HG03139 (cell line): ENCODE measurements at regions not wholly inside any gene's neighbourhood (a gene's known extent, or its start where the extent isn't known, plus 50 kb on each side); places are given as distances from the start of the nearest gene placed in this dataset.

Experiments used
- ATAC-seq: cut with Tn5 transposase; IDR thresholded peaks from one replicate; pipeline ENCODE4 v1.9.1; 2021; ENCODE audit not compliant: unreplicated experiment

- no peak for ATAC-seq
Measured at GRCh38 chr13:55394470-55394869, 1746.2 kb upstream of the PRR20A start.

GRCh38 chr13:55402870-55403269, 1737.8 kb upstream of the PRR20A start:
- no peak for ATAC-seq

DNA sequence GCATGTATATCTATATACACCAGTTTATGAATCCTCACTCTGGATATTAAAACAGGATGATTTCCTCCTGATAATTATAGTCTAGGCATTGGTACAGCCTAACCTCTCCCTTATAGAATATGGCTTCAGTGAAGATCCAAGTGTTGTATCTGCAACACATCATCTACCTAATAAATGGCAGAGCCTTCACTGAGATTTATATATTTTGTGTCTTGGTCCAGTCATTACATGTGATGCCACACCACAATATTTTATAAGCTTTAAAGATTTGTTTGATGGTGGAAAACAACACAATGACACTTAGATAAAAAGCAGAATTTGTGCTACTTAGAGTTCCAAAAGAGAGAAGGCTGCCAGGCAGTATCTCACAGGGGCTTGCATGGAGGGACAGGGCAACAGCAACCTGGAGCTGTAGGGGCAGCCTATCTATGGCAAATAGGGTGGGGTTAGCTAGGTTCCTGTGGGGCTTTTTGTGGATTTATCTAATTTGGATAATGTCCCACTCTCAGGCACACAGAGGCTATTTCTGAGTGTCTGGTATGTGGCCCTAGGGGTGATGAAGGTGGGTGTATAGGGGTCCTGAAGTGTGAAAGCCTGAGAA, 1736.7 kb upstream of the PRR20A start:
- no peak for ATAC-seq

DNA sequence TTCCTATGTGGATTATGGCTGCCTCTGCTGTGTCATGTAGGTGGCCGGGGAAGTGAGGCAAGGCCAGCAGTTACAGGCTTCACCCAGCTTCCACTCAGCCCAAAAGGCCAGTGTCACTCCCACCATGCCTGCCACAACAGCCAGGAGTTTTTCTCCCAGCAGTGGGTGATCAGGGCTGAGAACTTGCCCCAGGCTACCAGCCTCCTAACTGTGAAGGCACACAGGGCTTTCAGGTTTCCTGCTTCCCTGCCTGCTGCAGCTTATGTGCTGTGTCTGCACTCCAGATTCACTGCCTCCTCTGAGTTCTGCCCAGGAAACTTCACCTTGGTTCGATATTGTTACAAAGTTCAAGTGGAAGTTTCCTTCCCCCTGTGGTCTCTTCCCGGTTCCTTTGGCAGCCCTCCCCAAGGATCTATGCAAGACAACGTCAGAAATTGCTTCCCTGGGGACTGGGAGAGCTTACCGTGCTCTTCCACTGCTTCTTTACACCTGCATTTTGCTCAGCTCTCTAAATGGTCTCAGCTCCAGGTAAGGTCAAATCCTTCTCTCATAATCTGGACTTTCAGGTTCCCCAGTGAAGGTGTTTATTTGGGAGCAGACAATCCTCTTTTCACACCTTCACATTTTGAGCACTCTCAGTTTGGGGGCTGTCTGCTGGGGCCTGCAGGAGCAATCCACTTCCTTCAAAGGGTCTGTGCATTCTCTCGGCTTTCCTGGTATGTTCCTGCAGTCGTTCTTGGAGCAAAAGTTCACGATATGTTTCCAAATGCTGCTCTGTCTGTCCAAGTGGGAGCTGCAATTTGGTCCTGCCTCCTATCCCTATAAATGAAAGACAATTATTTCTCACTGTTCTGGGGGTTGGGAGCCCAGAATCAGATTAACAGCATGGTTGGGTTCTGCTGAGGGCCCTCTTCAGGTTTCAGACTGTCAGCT, 1730.1 kb upstream of the PRR20A start:
- no peak for ATAC-seq

GRCh38 chr13:55418095-55418494, 1722.6 kb upstream of the PRR20A start:
- ATAC-seq = no peak

GRCh38 chr13:55432814-55433213, 1707.9 kb upstream of the PRR20A start:
- no peak for ATAC-seq

DNA sequence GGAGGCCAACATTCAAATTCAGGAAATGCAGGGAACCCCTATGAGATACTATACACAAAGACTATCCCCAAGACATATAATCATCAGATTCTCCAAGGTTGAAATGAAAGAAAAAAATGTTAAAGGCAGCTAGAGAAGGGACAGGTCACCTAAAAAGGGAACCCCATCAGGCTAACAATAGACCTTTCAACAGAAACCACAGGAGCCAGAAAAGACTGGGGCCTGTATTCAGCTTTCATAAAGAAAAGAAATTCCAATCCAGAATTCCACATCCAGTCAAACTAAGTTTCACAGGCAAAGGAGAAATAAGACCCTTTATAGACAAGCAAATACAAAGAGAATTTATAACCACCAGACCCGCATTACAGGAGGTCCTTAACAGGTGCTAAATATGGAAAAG, 1703.6 kb upstream of the PRR20A start:
- ATAC-seq = no peak

- no peak for ATAC-seq
Measured at GRCh38 chr13:55439450-55439849, 1701.3 kb upstream of the PRR20A start.

DNA sequence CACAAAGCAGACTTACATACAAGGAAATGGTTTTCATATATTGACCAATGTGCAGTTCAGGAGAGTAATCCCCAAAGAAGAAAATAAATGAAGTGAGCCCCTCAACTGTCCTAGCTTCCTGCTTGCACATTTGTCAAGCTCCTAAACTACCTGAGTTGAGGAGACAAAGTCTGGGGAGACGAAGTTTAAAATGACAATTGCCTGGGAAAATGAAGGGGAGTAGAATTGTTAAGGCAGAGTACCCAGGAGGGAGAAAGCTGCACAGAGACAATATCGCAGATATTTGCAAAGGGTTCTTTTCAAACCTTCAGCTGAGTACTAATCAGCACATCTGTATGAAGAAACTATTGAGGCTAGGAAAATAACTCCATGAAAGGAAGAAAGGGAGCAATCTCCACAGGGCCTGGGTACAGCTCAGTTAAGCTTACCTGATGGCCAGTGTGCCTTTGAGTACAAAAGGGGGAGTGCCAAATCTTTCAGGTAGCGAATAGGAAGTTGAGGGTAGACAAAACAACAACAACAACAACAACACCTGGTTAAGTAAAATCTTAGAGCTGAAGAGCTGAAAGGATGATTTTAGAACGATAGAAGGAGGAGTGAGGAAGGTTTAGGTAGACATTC, 1700.1 kb upstream of the PRR20A start:
- ATAC-seq = no peak

DNA sequence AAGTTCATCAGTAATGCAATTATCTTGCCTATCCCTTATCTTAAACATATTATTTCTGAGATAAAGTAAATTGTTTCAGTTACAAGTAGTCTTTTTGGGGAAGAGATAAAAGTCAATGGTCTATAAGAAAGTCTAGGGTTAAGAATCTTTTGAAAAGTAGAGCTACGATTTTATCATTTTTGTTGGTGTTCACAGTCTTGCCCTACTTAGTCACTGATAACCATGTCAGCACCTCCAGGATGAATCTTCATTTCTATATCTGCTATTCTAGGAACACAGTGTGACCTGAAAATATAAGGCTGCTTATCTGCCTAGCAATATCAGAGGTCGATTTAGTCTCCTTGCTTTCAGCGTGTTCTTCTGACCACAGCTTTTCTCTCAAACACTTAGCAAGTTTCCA, 1676.5 kb upstream of the PRR20A start:
- ATAC-seq = no peak

GRCh38 chr13:55467476-55467875, 1673.2 kb upstream of the PRR20A start:
- ATAC-seq = no peak

GRCh38 chr13:55483626-55484158, 1657.0 kb upstream of the PRR20A start:
- no peak for ATAC-seq

DNA sequence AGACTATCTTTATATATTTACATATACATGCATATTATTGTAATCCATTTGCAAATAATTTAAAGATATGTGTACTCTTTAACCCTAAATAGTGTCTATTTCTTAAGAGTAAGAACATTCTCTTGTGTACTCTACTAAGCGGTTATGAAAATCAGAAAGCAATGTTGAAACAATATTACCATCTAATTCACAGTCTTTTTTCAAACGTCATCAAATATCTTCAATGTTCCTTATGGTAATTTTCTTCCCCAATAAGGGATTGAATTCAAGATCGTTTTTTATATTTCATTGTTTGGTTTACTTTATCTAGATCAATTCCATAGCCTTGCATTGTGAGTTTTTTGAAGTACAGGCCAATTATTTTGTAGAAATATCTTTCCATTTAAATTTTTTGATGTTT, 1647.4 kb upstream of the PRR20A start:
- ATAC-seq = no peak

- ATAC-seq = no peak
Measured at GRCh38 chr13:55497486-55497885, 1643.2 kb upstream of the PRR20A start.

GRCh38 chr13:55500694-55501093, 1640.0 kb upstream of the PRR20A start:
- ATAC-seq = no peak

DNA sequence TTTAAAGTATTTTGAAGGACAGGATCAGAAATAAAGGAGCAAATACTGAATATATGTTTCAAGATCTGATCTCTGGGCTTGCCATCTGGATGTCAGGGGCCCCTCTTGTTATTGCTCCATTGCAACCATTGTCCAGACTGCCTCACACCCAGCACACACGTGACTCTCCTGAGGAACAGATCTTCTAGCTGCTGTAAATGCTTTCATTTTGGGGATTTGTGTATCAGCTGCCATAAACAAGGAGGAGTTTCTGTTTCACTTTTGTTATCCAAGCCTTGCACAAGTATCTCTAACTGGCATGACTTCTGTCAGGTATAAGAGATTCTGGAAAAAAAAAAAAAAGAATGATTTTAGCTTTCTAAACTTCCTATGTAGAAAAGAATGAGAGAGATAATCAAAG, 1624.1 kb upstream of the PRR20A start:
- ATAC-seq = no peak

DNA sequence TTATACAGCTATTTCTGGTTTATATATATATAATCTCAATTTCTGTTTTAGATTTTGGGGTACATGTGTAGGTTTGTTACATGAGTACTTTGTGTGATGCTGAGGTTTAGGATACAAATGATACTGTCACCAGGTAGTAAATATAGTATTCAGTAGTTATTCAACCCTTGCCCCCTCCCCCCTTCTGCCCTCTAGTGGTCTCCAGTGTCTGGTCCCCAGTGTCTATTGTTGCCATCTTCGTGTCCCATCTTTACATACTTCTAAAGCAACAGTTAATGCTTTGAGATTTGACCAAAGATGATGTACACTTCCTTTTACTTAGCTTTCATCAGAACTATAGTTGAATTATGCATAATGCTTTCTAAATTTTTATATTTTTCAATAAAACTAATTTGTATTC, 1623.4 kb upstream of the PRR20A start:
- no peak for ATAC-seq

GRCh38 chr13:55528434-55528833, 1612.3 kb upstream of the PRR20A start:
- ATAC-seq = no peak

DNA sequence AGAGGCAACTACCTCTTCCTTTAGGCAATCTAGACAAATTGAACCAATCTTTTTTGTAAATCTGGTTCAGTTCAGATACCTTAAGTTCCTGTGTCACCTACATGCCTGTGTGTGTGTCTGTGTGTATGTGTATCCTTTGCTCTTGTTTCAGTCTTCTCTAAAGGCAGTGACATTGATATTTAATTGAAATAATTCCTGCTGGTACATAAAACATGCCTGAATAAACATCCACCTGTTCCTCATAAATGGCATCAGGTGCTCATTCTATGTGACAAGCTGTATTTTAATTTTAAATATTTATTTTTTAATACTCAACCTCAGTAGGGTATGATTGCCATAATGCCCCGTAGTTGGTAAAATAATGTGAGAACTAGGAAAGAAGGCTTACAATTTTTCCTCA, 1606.4 kb upstream of the PRR20A start:
- ATAC-seq = no peak

GRCh38 chr13:55538424-55538823, 1602.3 kb upstream of the PRR20A start:
- no peak for ATAC-seq

GRCh38 chr13:55543053-55543452, 1597.7 kb upstream of the PRR20A start:
- no peak for ATAC-seq

- no peak for ATAC-seq
Measured at GRCh38 chr13:55550624-55551023, 1590.1 kb upstream of the PRR20A start.
